GM10266 (cell line): ENCODE measurements at regions not wholly inside any gene's neighbourhood (a gene's known extent, or its start where the extent isn't known, plus 50 kb on each side); places are given as distances from the start of the nearest gene placed in this dataset.
"Not testable (repeated sequence)": the region's sequence is repeated elsewhere in the genome, so short reads cannot be mapped to it uniquely, and the experiment has no call there.

ENCODE experiments used
- DNase-seq: peaks from one replicate; pipeline ENCODE4 v3.0.0; 2012; ENCODE audit errors: extremely low spot score
- CTCF ChIP-seq: IDR thresholded peaks from 2 replicates; pipeline ENCODE4 v1.5.1; 2012; ENCODE audit warnings: mild to moderate bottlenecking, low read depth; ENCODE audit not compliant: control insufficient read depth, insufficient read depth; ENCODE audit errors: missing control alignments

GRCh38 chrX:89539150-89539549 is 382.6 kb upstream of the TGIF2LX start:
- not testable (repeated sequence) for DNase-seq

- DNase-seq: not testable (repeated sequence)
Observed at GRCh38 chrX:89557146-89557545, 364.6 kb upstream of the TGIF2LX start.

GRCh38 chrX:89562079-89562478 is 359.6 kb upstream of the TGIF2LX start:
- DNase-seq: not testable (repeated sequence)

GRCh38 chrX:89563107-89563506 is 358.6 kb upstream of the TGIF2LX start:
- DNase-seq: not testable (repeated sequence)

GRCh38 chrX:89567787-89568186 is 353.9 kb upstream of the TGIF2LX start:
- DNase-seq: not testable (repeated sequence)

- not testable (repeated sequence) for DNase-seq
Observed at GRCh38 chrX:89581868-89582267, 339.8 kb upstream of the TGIF2LX start.

- DNase-seq: not testable (repeated sequence)
Observed at GRCh38 chrX:89631858-89632257, 289.9 kb upstream of the TGIF2LX start.

- DNase-seq: not testable (repeated sequence)
Observed at GRCh38 chrX:89635887-89636286, 285.8 kb upstream of the TGIF2LX start.

GRCh38 chrX:89658662-89659061 is 263.0 kb upstream of the TGIF2LX start:
- DNase-seq: not testable (repeated sequence)

- DNase-seq: not testable (repeated sequence)
Observed at GRCh38 chrX:89706481-89706880, 215.2 kb upstream of the TGIF2LX start.

GRCh38 chrX:89707363-89707927 is 214.3 kb upstream of the TGIF2LX start:
- DNase-seq: not testable (repeated sequence)

GRCh38 chrX:89734367-89734766 is 187.3 kb upstream of the TGIF2LX start:
- DNase-seq: not testable (repeated sequence)

GRCh38 chrX:89756466-89756865 is 165.2 kb upstream of the TGIF2LX start:
- not testable (repeated sequence) for DNase-seq

GRCh38 chrX:89757767-89758166 is 163.9 kb upstream of the TGIF2LX start:
- TF ChIP-seq CTCF: peak; percentile 36
- not testable (repeated sequence) for DNase-seq

GRCh38 chrX:89759076-89759685 is 162.5 kb upstream of the TGIF2LX start:
- DNase-seq: not testable (repeated sequence)

- not testable (repeated sequence) for DNase-seq
Observed at GRCh38 chrX:89771639-89772038, 150.1 kb upstream of the TGIF2LX start.

- not testable (repeated sequence) for DNase-seq
Observed at GRCh38 chrX:89811440-89811839, 110.3 kb upstream of the TGIF2LX start.

GRCh38 chrX:89839723-89840122 is 82.0 kb upstream of the TGIF2LX start:
- DNase-seq: not testable (repeated sequence)
